ENCODE measurements at regions not wholly inside any gene's neighbourhood (a gene's known extent, or its start where the extent isn't known, plus 50 kb on each side); places are given as distances from the start of the nearest gene placed in this dataset.

DNA sequence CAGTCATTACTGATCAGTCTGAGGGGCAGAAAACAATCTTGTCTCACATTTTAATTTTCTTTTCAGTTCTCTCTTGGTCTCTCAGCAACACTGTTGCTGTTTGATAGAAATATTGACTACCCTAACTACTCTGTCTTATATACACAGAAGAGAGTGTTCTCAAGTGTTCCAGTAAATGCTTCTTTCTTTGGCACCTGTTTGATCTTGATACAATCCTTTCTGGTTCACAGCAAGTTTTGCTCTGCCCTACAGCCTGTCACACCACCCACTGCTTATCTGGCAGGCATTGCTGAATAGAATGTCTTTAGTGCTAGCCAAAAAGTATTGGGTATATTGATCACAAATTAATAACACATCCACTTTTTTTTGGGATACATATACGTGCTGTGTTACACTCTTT lies 75.7 kb upstream of the WLS start:
- TF ChIP-seq, protein P1, sequence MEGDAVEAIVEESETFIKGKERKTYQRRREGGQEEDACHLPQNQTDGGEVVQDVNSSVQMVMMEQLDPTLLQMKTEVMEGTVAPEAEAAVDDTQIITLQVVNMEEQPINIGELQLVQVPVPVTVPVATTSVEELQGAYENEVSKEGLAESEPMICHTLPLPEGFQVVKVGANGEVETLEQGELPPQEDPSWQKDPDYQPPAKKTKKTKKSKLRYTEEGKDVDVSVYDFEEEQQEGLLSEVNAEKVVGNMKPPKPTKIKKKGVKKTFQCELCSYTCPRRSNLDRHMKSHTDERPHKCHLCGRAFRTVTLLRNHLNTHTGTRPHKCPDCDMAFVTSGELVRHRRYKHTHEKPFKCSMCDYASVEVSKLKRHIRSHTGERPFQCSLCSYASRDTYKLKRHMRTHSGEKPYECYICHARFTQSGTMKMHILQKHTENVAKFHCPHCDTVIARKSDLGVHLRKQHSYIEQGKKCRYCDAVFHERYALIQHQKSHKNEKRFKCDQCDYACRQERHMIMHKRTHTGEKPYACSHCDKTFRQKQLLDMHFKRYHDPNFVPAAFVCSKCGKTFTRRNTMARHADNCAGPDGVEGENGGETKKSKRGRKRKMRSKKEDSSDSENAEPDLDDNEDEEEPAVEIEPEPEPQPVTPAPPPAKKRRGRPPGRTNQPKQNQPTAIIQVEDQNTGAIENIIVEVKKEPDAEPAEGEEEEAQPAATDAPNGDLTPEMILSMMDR (IDR thresholded peaks at IDR 0.05 in 2 of 3, conservative IDR thresholded peaks at IDR 0.05 in 1 of 3; ENCODE audit: insufficient read depth in 2 of 3, low read depth in 1 of 3, low read length in 3 of 3), result no peak
- TF ChIP-seq ZNF740 (CRISPR knock-in tag; IDR thresholded peaks at IDR 0.05) (no peak), ZNF740 (tag; IDR thresholded peaks at IDR 0.05) (no peak), CTCFL (IDR thresholded peaks at IDR 0.05; ENCODE audit: borderline replicate concordance, insufficient read depth, low read depth, low read length, poor library complexity, severe bottlenecking) (no peak), MIER1 (IDR thresholded peaks at IDR 0.05; ENCODE audit: low read depth) (no peak)
